Spleen (tissue), 7 donors: ENCODE measurements at regions not wholly inside any gene's neighbourhood (a gene's known extent, or its start where the extent isn't known, plus 50 kb on each side); places are given as distances from the start of the nearest gene placed in this dataset.

Source experiments
- CTCF ChIP-seq, 11 experiments: fragments of 200-600 bp in 7 of 11; fragments of 450-650 bp in 4 of 11; sonication (generic) in 4 of 11; IDR thresholded peaks in 8 of 11; conservative IDR thresholded peaks in 3 of 11; 1 replicate in 7 of 11; 2 replicates in 4 of 11; pipeline versions ENCODE4 v1.4.0 to v1.8.0; 2016 to 2021; ENCODE audit warnings: antibody characterized with exemption in 11 of 11, inconsistent platforms in 4 of 11, mild to moderate bottlenecking in 1 of 11
- POLR2A ChIP-seq, 3 donors: fragments of 450-650 bp; IDR thresholded peaks; one replicate each; pipeline ENCODE4 v1.5.1; 2017; ENCODE audit warnings: antibody characterized with exemption in 3 of 3, mild to moderate bottlenecking in 1 of 3
- POLR2AphosphoS5 ChIP-seq, 3 donors: sonication (generic); formaldehyde crosslinking; IDR thresholded peaks; one replicate each; pipeline ENCODE4 v1.5.1; 2017; ENCODE audit warnings: antibody characterized with exemption in 3 of 3
- donor health status: DM: no; HTN: no; CAD: no; lungs with moderate emphysema.
- donor health status: DM: no; HTN: no; CAD: no.
- donor health status: DM: no; HTN: no; CAD: no.

GRCh38 chr1:164473544-164473943, 85.4 kb upstream of the PBX1 start:
- TF ChIP-seq CTCF (IDR thresholded peaks at IDR 0.05 in 8 of 11, conservative IDR thresholded peaks at IDR 0.05 in 3 of 11) (no peak), POLR2A (IDR thresholded peaks at IDR 0.05) (no peak), POLR2AphosphoS5 (IDR thresholded peaks at IDR 0.05) (no peak)
